NCI-H146 treated with DMSO at 0.1 percent for 48 hours (cell line): ENCODE measurements at regions not wholly inside any gene's neighbourhood (a gene's known extent, or its start where the extent isn't known, plus 50 kb on each side); places are given as distances from the start of the nearest gene placed in this dataset.
A peak's percentile ranks its signal among the peaks of the same experiment; 100 is the strongest.
"Not testable (repeated sequence)": the region's sequence is repeated elsewhere in the genome, so short reads cannot be mapped to it uniquely, and the experiment has no call there.

ENCODE experiments used
- DNase-seq: peaks from one replicate; lab custom pipeline; 2025; ENCODE audit not compliant: unreplicated experiment; lab: John Stamatoyannopoulos, UW

DNA sequence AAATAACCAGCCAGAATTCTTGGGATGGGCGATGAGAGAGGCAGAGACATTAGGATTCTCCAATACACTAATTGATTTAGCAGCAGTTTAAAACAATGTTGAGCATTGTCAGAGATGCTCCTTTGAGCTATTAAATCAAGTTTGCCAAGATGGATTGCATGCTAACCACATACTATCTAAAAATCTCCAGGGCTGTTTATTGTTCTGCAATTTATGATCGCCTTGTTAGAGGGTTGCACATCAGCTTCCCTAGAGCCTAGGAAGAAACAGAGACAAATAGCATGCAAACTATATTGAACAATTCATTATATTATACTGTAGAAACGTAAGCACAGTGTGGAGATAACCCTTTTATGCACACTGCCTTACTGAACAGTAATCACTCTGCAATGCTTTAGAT, 599.9 kb downstream of the SOX5 start:
- DNase-seq: no peak

- DNase-seq: no peak
Measured at GRCh38 chr12:23350808-23351207, 598.7 kb downstream of the SOX5 start.

GRCh38 chr12:23352670-23353069, 596.8 kb downstream of the SOX5 start:
- DNase-seq: no peak

- DNase-seq: no peak
Measured at GRCh38 chr12:23354800-23355199, 594.7 kb downstream of the SOX5 start.

GRCh38 chr12:23356440-23356839, 593.0 kb downstream of the SOX5 start:
- DNase-seq: no peak

DNA sequence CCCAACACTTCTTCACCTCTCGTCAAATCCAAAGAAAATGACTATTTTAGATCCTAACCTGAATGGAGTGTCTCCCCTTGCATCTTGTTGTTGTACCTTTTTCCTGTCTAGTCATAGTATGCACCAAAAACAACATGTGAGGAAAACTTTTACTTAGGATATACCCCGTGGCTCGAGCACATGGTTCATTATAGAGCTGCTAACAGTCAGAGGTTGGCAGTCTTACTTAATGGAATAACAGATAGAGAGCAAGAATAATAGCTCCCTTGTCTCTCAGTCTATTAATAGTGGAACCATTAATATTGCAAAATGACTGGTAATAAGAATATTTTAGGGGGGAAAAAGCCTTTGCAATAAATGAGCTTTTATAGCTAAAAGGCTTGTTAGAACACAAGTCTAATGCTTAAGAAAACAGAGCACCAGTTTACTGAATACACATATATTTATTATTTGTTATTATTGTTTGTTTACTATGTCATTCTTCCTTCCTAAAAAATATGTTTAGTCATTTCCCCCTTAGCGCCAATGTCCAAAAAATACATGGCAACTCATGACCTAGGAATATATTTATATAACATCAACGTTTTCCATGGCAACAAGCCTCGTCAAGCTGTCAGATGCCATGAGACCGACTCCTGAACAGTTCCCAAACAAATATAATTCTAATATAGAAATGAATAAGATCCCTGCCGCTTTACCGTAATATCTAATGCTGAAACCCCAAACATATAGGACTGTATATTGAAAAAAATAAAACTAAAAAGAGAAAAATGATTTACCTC, 592.4 kb downstream of the SOX5 start:
- DNase-seq: no peak

DNA sequence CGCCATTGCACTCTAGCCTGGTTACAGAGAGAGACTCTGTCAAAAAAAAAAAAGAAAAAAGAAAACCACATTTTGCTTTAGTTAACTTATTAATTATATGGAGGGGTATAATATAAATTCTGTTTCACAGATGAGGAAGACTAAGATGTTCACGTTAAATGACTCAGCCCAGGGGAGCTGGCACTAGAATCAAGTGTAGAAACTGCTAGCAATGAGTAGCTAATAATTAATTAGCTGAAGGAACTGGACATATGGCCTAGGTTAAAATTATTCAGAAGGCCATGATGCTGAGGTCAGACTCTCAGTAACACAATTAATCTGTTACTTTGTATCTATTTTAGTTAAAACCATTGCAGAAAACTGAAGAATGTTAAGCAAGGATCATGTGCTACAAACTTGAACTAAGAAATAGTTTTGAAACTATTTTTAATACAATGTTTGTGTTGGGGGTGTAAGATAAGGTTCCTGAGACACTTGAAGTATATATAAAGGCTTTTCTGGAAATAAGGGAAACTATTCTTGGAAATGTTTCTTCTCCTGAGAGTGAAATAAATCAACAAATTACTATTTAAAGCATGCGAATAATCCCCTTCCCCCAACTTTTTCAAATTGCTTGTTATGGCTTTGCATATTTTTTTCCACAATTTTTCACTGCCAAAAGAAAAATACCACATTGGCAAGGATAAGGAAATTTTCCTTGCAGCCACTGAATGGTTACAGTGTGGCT, 589.3 kb downstream of the SOX5 start:
- no peak for DNase-seq

DNA sequence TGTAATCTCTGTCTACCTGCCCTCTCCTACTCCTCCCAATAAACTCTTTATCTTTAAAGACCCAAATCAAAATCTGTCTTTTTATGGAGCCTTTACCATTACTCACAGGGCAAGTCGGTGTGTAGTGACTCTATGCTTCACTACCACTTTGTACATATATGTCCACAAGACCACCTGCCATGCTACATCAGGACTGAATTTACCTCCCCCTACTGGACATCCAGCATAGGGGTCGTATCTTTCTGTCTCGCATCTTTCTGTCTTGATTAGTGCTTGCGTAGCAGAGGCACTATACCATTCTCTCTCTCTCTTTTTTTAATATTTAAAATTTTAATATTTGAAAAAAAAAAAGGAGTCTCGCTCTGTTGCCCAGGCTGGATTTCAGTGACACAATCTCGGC, 587.5 kb downstream of the SOX5 start:
- DNase-seq: no peak

DNA sequence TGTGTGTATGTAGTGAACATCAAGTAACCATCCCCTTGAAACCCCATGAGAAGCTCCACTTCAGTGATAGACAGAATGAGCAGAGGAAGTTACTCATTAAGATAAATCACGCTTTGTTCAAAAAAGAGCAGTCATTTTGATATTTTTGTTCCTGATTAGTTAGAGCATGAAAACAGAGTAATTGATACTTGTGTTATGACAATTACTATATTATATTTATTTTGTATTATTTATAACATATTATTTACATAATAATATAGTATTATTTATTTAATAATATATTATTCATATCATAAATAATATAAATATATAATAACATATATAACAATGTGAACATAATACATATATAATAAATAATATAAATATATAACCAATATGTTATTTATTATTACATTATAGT, 580.9 kb downstream of the SOX5 start:
- DNase-seq: no peak

DNA sequence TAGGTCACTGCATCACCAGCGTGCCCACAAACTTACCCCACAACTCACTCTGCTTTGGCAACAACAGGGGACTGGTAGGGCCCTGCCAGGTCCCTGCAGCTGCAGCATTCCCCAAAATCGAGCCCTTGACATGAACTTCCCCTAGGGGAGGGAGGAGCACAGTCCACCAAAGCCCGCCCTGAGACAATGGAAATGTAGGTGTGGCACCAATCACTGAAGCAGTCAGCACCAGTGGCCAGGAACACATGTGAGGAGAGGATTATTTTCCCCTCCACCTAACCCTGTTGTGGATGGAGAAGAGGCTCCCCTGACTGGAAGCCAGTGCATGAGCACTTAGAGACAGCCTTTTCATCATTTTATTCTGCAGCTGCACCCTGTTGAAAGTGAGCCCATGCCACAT, 573.8 kb downstream of the SOX5 start:
- no peak for DNase-seq

DNA sequence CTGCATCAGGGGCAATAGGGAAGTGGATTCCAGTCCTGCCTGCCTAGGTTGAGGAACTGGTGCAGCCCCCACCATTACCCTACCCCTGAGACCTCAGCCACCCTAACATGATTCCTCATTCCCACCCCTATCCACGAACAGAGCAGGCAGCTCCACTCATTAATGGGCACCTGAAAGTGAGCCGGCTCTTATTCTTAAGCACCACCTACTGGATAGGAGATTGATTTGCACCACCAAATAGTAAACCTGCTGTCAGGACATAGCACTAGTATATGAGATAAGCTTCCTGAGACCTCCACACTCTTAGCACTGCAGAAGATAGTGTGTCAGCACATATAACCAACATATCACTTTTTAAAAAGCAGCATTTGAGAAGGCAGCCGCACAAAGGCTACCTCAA, 573.2 kb downstream of the SOX5 start:
- DNase-seq: no peak

- DNase-seq: no peak
Measured at GRCh38 chr12:23380419-23381100, 568.9 kb downstream of the SOX5 start.

- DNase-seq: not testable (repeated sequence)
Measured at GRCh38 chr12:23388898-23389297, 560.6 kb downstream of the SOX5 start.

DNA sequence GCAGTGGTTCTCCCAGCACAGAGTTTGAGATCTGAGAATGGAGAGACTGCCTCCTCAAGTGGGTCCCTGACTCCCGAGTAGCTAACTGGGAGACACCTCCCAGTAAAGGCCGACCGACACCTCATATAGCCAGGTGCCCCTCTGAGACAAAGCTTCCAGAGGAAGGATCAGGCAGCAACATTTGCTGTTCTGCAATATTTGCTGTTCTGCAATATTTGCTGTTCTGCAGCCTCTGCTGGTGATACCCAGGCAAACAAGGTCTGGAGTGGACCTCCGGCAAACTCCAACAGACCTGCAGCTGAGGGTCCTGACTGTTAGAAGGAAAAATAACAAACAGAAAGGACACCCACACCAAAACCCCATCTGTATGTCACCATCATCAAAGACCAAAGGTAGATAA, 560.2 kb downstream of the SOX5 start:
- not testable (repeated sequence) for DNase-seq

DNA sequence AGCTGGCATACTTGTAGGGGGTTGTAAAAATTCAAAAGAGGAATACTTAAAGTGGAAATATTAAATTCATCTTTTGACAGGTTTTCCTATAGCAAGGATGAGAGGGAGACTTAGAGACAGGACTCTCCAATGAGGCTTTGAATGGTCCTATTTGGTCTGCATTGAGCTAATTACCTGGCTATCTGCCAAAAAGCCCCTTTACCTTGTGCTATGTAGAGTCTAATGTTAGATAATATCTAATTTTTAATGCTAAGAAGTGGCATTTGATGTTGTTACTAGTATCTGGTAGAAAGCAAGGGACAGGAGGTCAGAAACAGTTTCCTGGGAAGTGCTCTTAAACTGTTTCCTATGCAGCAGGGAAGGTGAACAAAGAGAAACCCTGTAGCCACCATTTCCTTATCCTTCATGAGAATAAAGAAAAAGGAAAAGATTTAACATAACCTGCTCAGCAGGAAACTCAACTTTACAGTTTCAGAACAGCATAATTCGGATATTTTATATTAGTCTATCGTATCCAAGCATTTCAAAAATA, 550.0 kb downstream of the SOX5 start:
- DNase-seq: no peak

- no peak for DNase-seq
Measured at GRCh38 chr12:23415180-23415579, 534.3 kb downstream of the SOX5 start.

DNA sequence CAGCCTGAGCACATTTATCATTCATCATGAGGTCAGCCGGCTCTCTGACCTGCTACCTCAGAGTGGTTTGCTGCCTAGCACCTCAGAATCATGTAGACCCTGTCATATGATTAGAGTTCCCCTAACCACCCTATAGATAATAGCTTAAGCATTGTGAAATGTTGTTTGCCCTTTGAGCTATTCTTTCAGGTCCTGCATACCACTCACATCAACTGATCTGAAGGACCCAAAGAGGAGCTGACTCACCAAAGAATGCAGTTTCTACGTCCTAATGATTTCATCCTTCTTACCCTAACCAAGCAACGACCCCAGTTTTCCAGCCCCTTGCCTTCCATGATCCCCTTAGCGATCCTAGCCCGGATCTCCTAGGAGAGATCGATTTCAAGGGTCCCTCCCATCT, 527.9 kb downstream of the SOX5 start:
- DNase-seq: no peak

GRCh38 chr12:23423097-23423687, 526.3 kb downstream of the SOX5 start:
- no peak for DNase-seq

DNA sequence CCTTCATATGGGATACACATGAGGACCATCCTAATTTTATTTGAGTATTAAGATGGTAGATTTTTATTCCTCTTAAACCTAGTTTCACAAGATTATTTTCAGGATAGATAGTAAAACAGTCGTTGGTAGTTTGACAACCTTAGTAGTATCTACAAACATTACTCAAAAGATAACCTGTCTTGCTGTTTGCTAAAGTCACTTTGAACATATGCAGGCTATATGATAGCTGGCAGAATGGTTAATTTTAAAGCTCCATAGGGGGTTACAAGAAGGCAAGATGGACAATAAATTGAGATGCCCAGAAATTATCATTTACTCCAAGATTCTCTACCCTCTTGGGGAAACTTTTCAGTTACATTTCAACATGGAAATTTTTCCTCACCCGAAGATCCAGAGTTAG, 525.7 kb downstream of the SOX5 start:
- no peak for DNase-seq

GRCh38 chr12:23424685-23425084, 524.8 kb downstream of the SOX5 start:
- DNase-seq: peak; percentile 48

- DNase-seq: no peak
Measured at GRCh38 chr12:23426328-23426727, 523.1 kb downstream of the SOX5 start.
